AG04450 (cell line): ENCODE measurements at regions not wholly inside any gene's neighbourhood (a gene's known extent, or its start where the extent isn't known, plus 50 kb on each side); places are given as distances from the start of the nearest gene placed in this dataset.
"Not testable (repeated sequence)": the region's sequence is repeated elsewhere in the genome, so short reads cannot be mapped to it uniquely, and the experiment has no call there.

Source experiments
- CTCF ChIA-PET: fragments of 300-600, 350-600 bp; formaldehyde crosslinking; extraction: SDS; loops from one replicate; lab custom pipeline; 2022; ENCODE audit warnings: antibody characterized with exemption, inconsistent platforms; lab: Charles Lee
- POLR2A ChIA-PET: fragments of 350-600 bp; formaldehyde crosslinking; extraction: SDS; loops from one replicate; lab custom pipeline; 2021; ENCODE audit warnings: antibody characterized with exemption, inconsistent platforms; lab: Yijun Ruan, JAX
- DNase-seq: peaks from one replicate; pipeline ENCODE4 v3.0.0-alpha.2; 2011; ENCODE audit warnings: low read depth, low spot score
- H3K27ac ChIP-seq: one replicate; pipeline ENCODE4 v1.5.1; 2012; ENCODE audit warnings: low read depth, low read length, control low read depth
- H3K27me3 ChIP-seq: one replicate; pipeline ENCODE4 v1.6.0; 2012; ENCODE audit warnings: low read length; ENCODE audit not compliant: control insufficient read depth, insufficient read depth
- H3K4me3 ChIP-seq: 2 replicates; pipeline ENCODE4 v1.5.1; 2011; ENCODE audit warnings: mild to moderate bottlenecking, low read depth, low read length, control low read depth
- H3K9me3 ChIP-seq: 2 replicates; pipeline ENCODE4 v1.5.1; 2012; ENCODE audit warnings: low read length; ENCODE audit not compliant: control insufficient read depth, insufficient read depth
- TF ChIP-seq, protein P1 (sequence below): IDR thresholded peaks from 2 replicates; pipeline ENCODE4 v1.5.1; 2011; ENCODE audit warnings: low read depth, low read length, control low read depth, inconsistent platforms

DNA sequence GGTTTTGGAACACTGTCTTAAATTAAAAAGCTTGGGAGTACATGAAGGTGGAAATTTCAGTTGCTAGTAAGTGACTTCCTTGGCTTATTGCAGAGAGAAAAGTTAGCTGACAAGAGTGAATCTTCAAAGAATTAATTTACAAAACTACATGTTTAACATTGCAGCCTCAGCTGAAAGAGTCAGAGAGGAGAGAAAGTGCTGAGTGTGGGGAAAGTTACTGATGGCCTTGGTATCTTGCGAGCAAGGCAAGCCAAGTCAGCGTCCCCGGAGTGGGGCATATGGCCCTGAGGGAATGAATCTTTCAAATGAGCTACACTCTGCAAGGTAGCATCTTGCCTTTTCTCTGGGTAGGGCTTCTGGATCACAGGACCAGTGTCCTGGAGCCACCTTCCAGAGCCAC is 131.3 kb downstream of the LPIN1 start:
- ChIA-PET CTCF (no interaction called here), POLR2A (no interaction called here)
- Histone ChIP-seq H3K27me3 (peaks cover 2% of the 10 kb centered on the region), H3K4me3 (no peak overlapping the region), H3K9me3 (no peaks in the 10 kb centered on the region), H3K27ac (no peak overlapping the region)
- TF ChIP-seq, protein P1, sequence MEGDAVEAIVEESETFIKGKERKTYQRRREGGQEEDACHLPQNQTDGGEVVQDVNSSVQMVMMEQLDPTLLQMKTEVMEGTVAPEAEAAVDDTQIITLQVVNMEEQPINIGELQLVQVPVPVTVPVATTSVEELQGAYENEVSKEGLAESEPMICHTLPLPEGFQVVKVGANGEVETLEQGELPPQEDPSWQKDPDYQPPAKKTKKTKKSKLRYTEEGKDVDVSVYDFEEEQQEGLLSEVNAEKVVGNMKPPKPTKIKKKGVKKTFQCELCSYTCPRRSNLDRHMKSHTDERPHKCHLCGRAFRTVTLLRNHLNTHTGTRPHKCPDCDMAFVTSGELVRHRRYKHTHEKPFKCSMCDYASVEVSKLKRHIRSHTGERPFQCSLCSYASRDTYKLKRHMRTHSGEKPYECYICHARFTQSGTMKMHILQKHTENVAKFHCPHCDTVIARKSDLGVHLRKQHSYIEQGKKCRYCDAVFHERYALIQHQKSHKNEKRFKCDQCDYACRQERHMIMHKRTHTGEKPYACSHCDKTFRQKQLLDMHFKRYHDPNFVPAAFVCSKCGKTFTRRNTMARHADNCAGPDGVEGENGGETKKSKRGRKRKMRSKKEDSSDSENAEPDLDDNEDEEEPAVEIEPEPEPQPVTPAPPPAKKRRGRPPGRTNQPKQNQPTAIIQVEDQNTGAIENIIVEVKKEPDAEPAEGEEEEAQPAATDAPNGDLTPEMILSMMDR: no peak
- DNase-seq: no peak

DNA sequence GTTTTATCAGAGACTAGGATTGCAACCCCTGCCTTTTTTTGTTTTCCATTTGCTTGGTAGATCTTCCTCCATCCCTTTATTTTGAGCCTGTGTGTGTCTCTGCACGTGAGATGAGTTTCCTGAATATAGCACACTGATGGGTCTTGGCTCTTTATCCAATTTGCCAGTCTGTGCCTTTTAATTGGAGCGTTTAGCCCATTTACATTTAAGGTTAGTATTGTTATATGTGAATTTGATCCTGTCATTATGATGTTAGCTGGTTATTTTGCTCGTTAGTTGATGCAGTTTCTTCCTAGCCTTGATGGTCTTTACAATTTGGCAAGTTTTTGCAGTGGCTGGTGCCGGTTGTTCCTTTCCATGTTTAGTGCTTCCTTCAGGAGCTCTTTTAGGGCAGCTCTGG is 138.8 kb downstream of the LPIN1 start:
- CTCF ChIA-PET, POLR2A ChIA-PET, H3K27me3 ChIP-seq, DNase-seq, H3K27ac ChIP-seq, H3K4me3 ChIP-seq, H3K9me3 ChIP-seq: not testable (repeated sequence)

DNA sequence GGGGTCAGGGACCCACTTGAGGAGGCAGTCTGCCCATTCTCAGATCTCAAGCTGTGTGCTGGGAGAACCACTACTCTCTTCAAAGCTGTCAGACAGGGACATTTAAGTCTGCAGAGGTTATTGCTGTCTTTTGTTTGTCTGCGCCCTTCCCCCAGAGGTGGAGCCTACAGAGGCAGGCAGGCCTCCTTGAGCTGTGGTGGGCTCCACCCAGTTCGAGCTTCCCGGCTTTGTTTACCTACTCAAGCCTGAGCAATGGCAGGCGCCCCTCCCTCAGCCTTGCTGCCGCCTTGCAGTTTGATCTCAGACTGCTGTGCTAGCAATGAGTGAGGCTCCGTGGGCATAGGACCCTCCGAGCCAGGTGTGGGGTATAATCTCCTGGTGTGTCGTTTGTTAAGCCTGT is 140.5 kb downstream of the LPIN1 start:
- H3K9me3 ChIP-seq, DNase-seq, POLR2A ChIA-PET, H3K4me3 ChIP-seq, H3K27me3 ChIP-seq, CTCF ChIA-PET, H3K27ac ChIP-seq: not testable (repeated sequence)

DNA sequence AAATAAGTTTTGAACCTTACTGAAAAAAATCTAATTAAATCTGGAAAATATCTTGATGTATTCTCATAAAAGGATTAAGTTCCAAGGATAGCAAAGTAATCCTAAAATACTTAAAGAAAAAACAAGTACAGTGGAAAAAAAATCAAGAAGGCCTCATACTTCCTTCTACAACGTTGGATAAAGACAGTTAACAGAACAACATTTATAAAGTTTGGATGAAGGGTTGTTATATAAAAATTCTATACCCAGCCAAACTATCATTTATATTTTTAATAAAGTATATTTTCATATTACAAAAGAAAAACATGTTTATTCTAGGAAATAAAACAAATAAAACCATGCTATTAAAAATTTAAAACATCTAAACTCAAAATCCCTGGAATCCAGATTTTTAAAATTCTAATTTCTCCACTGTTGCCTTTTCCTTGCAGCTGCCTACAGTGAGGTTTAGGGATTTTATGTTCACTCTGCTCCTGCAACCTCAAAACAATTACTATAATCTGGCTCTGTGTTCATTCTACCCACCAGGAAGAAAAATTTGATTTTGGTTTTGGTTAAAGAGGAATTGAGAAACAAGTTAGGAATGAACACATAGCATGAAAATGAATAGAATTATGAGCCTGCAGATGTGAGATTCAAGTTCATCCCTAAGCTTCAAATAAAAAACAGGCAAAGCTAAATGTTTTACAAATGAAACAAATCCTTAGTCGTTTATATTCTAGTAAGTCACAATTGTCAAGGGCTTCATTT is 142.8 kb downstream of the LPIN1 start:
- CTCF ChIA-PET: no interaction called here

DNA sequence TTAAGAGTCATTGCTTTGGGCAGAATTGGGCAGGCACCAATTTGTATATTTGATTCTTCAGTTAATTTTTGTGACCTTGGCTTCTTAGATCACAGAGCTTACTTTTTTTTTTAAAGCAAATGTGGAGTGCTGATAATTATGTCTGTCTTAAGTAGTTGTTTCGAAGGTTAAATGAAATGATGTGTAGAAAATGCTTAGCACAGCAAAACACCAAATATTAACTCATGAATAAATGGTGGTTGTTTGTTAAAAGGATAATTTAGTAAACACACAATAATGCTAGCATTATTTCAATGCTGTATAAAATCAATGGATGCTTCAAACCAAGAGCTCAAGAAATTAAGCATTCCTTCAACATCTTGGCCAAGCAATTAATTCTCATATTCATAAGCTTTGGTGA is 143.4 kb downstream of the LPIN1 start:
- Histone ChIP-seq H3K9me3 (no peaks in the 10 kb centered on the region; the same call in 1 of the 2 replicates), H3K4me3 (no peak overlapping the region), H3K27me3 (no peaks in the 10 kb centered on the region), H3K27ac (no peak overlapping the region)
- DNase-seq: no peak
- TF ChIP-seq, protein P1: no peak
- POLR2A ChIA-PET: no interaction called here
- CTCF ChIA-PET: no interaction called here

More for the DNA sequence above, 142.8 kb downstream of the LPIN1 start:
- POLR2A ChIA-PET: no interaction called here
- Histone ChIP-seq H3K9me3 (no peaks in the 10 kb centered on the region; the same call in 1 of the 2 replicates), H3K27ac (no peak overlapping the region), H3K27me3 (no peaks in the 10 kb centered on the region), H3K4me3 (no peak overlapping the region)
- TF ChIP-seq, protein P1: no peak
- DNase-seq: no peak

DNA sequence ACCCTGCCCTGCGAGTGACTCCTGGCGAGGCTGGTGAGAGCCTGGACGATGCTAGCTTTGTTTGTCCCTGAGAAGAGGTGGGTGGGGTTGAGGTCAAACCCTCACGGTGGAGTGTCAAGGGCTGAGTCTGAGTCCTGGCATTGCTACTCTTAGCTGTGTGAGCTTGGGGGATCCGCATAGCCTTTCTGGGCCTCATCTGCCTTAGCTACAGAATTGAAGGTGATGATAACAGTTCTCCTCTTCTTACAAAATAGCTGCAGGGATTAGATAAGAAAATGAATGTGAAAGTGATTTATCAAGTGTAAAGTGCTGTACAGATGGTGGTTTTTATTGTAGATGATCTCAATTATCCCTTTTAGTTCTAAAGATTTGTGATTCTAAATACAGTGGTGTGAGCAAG is 144.6 kb downstream of the LPIN1 start:
- TF ChIP-seq, protein P1: no peak
- POLR2A ChIA-PET: interaction anchor here (0.6 kb wide), 1 partner anchor 62 kb away, joined by 6 read pairs; no protein-coding TSS in a partner anchor
- CTCF ChIA-PET: no interaction called here

More for the DNA sequence above, 144.6 kb downstream of the LPIN1 start:
- DNase-seq: no peak
- Histone ChIP-seq H3K4me3 (no peak overlapping the region), H3K27ac (no peak overlapping the region), H3K9me3 (no peaks in the 10 kb centered on the region; the same call in 1 of the 2 replicates), H3K27me3 (no peaks in the 10 kb centered on the region)
